COLO668 (cell line): ENCODE measurements at regions not wholly inside any gene's neighbourhood (a gene's known extent, or its start where the extent isn't known, plus 50 kb on each side); places are given as distances from the start of the nearest gene placed in this dataset.

Experiments
- DNase-seq: peaks from one replicate; lab custom pipeline; 2025; ENCODE audit not compliant: unreplicated experiment; lab: John Stamatoyannopoulos, UW

DNA sequence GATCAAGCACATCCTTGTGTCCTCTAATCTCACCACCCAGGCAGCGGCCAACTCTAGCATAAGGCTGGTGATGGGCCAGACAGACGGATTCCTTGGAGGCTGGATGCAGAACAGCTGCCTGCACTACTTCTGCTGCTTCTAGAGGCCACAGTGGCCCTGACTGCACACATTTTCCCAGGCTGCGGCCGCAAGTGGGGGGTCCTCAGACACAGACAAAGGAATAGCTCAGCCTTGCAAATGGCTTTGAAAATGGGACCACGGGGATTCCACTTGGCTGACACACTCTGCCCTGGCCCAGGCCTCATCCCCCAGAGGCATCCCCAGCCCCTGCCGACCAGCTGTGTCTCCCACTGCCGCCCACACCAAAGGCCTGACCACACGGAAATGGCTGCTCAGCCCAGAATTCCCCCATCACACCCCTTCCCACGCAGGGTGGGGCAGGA lies 540.8 kb downstream of the BNC2 start:
- DNase-seq, result no peak

DNA sequence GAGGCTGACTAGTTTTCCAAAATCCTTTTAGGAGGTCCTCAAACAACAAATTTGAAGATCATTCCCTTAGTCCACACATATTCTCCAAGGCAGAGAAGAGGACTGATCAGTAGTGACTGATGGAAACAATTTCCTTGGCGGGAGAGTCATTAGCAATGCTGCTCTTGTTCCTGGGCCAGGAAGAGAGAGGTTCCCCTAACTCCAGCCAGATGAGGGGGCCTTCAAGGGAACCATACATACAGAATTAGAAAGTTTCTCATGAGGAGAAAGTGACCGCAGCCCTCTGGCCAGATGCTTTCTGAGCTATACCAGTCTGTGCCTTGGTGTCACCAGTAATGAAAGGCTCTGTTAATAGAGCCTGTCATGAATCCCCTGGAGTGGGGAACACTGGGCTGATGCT lies 539.4 kb downstream of the BNC2 start:
- no peak for DNase-seq

DNA sequence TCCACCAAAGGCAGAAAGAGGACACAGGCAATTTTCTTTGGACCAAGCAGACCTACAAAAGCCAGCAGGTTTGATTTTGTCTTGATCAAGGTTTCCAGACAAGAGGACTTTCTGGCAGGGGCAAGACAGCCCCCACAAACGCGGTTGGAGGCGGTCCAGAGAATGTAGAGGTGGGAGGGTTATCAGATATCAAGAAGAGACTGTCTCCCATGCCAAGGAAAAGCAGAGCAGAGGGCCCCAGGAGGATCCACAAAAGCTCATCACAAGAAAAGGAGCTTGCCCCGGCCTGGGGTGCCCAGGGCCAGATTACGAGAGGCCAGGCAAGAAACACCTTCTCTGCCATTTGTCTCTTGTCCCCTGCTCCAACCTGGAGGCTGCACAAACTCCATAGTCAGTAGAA lies 538.9 kb downstream of the BNC2 start:
- DNase-seq, result no peak

DNA sequence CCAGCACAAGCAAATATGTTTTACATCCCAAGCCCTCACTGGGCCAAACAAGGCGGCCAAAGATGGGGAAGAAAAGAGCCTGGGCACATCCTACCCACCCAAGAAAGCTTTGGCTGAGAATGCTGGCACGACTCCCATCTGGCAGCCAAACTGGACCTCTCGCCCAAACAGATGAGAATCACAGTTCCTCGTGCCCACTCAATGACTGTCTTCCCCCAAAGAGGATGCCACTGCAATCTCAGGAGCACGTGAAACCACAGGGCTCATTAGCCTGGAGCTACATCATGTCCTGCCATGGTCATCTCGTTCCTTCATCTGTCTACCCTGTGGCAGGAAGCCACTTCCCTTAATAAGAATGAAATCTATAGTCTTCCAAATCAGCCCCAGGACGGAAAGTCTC lies 536.8 kb downstream of the BNC2 start:
- DNase-seq, result no peak

DNA sequence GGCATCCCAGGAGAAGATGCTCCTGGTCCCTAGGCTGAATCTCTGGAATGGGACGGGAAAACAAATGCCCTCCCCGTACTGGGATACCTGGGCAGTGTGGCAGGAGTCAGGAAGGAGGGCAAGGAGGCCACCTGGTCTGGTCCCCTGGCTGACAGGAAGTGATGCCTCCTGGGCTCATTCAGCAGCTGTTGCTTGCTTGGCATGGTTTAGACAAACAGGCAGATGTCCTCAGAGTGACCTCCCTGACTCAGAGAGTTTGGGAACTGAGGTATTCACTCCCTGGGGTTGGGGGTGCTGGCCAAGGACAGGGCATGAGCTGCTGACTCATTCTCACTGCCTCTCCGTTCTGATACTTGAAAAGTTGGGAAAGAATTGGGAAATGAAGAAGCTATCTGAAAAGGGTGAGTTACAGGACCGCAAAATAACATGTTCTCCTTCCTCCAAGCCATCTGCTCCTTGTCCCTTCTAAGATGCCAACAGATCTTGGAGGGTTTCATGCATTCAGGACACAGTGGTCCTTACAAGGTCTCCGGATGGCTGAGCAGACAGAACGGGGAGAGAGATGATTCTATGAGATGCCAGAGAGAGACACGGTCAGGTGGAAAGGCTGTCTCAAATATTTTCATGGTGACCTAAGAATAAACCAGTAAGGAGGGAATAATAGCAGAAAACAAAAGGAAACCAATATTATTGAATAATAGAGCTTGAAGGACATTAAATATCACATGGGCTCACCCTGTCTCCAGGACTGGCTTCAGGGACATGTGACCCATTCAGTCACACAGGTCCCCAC lies 534.5 kb downstream of the BNC2 start:
- peak; percentile 31 for DNase-seq

DNA sequence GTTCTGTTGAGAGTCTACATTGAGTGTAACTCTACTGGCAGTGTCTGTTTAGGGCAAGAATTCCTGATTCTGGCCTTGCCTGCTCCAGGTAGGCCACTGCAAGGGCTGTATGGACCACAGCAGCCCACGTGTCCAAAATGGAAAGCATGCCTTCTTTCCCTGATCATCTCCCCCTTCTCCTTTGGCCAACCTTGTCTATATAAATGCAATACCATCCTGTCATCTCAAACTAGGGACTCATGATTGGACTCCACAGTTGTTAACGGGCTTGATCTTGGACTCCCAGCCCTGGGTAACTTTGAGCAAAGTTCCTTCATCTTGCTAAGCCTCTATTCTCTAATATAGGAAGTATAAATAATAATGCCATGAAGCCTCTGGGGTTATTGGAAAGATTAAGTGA lies 533.6 kb downstream of the BNC2 start:
- no peak for DNase-seq

DNA sequence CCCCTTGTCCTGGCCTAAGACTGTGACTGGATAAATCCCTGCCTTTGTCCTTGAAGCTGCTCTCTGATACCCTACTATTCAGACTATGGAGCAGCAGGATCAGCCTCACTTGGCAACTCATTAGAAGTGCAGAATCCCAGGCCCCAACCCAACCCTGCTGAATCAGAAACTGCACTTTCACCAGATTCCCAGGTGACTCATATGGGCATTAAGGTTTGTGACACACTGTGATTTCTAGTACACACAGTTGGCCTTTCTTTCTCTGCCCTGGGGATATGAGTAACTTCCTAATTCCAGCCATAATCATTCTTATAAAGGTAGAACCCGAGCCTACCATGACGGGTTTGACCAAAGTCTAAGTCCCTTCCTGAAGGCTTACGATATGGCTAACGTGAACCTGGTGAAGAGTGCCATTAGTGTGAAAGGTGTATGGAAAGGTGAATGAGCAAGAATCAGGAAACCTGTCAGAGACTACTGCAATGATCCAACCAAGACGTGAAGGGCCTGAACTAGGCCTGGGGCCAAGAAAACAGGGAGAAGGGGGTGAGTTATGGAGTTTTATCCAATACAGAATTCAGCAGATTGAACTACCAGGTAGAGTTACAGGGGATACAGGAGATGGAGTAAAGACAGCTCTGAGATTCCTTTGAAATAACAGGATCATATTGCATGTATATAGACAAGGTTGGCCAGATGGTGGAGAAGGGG lies 533.0 kb downstream of the BNC2 start:
- DNase-seq, result no peak

DNA sequence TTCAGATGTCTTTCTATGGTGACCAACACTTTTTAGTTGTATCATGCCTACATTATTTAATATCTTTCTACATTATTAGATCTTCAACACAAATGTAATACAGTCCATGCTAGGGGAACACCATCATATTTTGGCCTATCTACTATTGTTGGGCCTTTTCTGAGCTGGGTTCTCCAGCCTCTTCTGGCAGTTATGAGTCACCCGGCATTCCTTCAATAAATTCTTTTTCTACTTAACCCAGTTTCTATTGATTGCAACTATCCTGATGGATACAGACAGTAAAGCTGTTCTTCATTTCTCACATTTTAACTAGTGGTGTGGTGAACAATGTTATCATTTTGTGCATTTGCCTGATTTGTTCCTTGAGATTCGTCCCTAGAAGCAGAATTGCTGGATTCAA lies 529.3 kb downstream of the BNC2 start:
- no peak for DNase-seq

DNA sequence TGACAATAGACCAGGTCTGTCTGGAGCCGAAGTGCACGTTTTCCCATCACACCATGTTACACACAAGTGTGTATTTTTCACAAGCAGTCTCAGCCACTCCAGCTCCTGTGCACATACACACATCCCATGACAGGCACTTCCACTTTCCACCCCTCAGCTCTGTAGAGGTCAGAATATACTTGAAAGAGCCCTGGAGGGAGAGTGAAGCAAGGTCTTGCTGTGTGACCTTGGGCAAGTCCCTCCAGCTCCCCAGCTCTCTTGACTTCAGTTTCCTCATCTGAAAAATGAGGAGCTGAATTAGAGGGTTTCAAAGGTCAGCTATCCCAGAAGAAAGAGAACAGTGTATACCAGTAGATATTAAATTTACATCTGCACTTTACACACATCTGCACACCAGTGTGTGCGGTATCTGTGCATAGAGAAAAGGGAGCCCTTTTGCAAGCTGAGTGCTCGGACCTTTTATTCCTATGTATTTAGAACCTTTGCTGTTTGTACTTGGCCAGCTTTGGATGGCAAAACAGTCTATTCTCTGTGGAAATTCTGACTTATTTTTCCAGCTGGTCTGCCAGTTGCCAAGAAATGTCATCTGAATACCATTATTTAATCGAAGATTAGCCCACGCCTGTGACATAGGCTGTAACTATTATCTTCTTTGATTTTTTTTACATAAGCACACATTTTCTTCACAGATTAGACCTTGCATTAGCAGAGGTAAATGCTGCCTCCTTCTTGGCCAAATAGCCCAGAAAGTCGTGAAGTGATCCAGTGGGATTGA lies 528.0 kb downstream of the BNC2 start:
- no peak for DNase-seq

DNA sequence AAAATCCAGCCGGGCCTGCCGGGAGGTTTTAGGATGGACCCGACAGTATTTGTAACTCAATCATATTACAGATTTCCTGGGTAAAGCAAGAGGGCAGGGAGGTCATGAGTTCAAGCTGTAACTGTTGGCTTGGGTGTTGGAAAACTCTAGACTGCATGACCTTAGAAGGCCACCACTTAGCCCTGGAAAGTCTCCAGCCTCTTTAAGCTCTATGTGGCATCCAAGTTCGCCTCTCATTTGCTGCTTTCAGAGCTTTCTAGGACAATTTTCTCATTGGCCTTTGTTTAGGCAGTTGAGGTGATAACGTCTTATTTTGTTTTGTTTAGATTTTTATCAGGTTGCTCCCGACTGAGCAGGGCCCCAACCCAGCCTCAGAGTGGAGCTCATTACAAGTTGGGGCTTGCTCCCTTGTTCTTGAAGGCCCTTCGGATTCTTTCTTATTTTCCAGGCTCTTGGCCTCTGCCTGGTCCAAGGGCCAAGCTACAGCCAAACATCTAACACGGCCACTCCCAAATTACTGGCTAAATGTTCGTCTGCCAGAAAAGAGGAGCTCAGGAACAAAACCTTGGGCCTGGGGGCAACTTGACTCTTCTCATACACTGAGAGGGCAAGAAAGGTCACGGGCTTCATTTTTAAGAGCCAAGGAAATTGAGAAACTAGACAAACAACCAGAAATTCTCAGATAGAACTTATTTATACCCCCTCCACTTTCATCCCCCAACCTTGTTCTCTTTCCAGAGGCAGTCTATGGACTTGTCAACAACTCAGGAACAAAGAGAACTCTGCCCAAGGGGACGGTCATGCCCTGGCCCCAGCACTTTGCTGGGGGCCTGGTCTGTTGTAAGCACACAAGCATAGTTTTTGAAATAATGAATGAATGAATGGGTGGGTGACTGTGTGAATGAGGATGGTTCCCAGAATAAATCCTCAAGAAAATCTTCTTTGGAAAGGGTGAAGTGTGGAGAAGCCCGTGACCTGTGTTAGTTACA lies 526.9 kb downstream of the BNC2 start:
- DNase-seq, result no peak

DNA sequence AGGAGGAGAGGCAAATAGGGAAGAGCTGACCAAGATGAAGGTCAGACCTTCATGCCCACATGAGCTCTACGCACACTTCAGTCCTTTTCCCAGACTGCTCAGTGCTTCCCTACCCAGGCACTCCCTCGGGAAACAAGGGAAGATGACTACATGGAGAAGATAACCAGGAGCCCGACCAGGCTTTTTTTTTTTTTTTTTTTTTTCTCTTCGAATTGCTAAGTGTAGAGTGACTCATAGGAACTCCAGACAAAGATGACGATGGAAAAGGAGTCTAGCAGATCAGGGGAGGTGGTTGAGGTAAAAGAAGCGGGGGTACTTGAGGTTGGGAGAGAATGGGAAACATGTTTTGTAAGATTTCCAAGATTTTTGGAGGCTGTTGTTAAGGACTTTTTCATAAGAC lies 526.1 kb downstream of the BNC2 start:
- DNase-seq, result no peak

DNA sequence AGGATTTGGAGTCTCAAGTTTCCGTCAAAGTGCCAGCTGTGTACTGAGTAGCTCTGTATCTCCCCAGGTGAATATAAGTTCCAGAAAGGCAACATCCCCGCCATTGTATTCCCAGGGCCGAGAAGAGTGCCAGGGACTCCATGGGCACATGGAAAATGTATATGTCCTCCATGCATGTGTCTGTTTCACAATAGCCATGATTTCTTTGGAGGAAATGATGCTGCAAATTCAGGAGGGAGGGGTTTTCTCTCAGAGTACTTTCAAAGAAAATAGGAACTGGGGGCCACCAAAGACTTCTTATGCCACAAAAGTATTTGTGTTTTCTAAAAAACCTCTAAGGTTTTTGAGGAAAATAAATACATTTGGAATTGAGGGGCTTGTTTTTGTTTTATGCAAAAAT lies 524.6 kb downstream of the BNC2 start:
- no peak for DNase-seq

DNA sequence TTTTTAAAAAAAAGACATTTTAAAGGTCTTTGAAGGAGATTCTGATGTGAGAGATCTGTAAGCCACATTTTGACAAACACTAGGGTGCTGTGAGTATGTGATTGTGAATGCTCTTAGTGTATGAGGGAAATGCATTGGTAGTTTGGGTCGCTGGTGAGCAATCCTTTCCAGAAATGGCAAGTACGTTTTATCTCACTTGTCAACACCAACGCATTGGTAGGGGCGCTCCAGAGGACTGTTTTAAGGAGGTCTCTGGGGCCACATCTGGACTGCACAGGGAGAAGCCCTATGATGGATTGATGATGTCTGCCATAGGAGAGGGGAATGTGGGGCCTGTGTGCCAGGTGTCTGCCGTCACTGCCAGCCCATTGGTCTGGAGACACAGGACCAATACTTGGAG lies 522.6 kb downstream of the BNC2 start:
- DNase-seq, result no peak

DNA sequence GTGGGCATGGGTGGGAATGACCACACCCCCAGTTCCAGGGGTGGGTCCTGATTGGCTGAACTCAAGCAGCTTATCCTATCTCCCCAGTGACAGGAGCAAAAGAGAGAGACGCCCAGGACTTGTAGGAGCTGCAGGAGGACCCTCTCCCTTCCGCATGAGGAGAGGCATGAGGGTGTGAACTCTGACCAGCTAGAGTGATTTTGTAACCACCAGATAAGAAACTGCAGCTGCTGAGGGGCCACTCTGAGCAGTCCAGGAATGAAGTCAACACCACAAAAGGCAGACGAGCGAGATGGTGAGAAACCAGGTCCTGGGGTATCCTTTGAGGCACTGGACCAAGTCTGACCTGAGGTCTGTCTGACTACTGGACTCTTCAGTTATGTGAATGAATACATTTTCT lies 521.9 kb downstream of the BNC2 start:
- DNase-seq, result no peak

DNA sequence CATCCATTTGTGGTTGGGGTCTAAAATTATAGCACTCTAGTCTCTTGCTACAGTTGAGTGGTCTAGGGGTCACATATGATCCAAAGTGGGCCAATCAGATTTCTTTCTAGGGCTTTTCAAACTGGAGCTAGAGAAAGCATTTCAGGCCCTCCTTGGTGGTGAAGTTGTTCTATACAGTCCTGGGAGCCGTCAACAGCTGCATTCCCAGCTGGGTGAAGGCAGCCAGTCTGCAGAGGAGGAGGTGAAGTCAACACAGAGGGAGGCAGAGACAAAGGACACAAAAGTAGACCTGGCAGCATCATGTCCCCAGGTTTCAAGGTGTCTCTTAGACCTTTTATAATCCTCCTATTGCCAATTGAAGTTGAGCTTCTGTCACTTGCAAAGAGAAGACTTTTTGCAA lies 518.2 kb downstream of the BNC2 start:
- DNase-seq, result no peak

DNA sequence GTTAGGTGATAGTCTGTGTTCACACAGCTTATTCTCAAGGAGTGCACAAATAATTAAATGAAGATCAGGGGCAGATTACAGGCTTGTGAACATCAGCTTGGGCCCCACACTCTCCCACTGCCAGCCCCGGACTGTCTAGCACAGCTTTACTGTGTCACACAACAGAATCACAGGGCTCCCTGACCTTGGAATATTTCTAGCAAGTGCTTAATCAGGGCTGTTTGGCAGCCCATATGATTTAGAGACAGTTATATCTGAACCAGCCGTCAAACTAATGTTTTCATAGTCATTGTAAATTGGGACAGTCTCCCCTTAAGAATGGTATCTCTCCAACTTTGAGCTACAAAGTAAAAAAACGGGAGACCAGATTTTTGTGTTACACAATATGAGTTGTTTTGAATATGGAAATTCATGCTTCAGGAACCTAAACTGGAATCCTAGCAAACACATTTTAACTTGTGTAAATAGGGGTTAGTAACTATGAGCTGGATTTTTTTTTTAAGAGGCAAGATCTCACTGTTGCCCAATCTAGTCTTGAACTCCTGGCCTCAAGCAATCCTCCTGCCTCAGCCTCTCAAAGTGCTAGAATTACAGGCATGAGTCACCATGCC lies 517.6 kb downstream of the BNC2 start:
- no peak for DNase-seq

DNA sequence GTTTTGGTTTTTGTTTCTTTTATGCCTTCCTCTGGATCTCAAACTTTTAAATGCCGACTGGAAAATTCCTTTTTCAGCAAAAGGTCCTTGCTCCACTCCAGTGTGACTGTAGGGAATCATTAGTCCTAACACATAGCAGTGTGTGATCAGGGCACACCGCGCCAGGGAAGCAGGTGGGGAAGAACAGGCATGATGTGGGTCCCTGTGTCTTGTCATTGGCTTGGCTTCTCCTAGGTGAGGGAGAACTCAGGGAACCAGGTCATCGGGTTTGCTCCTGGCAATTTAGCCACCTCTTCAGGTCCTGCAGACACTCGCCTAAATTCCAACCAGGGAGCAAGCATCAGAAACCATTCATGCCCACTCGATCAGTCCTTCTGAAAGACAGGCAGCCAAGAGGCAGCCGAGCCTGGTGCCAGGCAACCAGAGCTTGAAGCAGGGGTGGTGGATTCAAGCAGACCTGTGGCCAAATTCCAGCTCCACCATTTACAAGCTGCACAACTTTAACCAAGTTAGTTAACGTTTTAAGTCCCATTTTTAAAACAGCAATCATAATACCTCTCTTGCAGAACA lies 514.2 kb downstream of the BNC2 start:
- DNase-seq, result no peak

DNA sequence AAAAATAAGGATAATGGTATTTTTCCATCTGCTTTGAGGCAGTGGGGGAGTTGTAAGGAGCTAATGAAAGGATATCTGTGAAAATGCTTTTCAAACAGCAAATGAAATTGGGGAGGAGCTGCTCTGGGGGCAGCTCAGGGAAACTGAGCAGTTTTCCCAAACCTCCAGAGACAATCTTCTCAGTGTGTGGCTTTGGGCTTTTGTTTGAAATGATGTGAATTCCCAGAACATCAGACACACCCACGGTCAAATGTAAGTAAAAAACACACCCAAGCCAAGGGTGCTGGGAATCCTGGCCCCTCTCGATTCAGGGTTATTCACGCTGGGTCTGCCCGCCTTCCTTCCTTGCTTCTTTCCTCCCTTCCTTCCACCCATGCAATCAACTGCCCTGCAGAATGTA lies 512.6 kb downstream of the BNC2 start:
- DNase-seq, result no peak

DNA sequence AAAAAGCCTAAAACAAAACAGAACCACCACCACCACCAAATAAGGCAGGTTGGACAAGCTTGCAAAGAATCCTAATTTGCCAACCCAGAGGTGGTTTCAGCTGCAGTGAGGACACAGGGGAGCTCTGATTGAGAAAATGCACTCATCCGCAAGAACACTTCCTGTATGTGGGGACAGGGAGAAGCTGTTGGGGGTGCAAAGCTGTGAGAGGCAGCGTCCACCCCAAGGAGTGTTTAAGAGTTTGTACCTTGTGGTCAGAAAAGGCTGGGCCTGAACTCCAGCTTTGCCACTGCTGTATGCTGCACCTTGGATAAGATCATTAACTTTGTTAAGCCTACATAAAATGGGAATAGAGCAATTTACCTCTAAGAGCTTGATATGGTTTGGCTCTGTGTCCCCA lies 511.7 kb downstream of the BNC2 start:
- no peak for DNase-seq
